IMR-90 (cell line): ENCODE measurements at regions not wholly inside any gene's neighbourhood (a gene's known extent, or its start where the extent isn't known, plus 50 kb on each side); places are given as distances from the start of the nearest gene placed in this dataset.

Experiments
- ATAC-seq: fragments of 200-7000 bp; cut with Tn5 transposase; 2 replicates; pipeline ENCODE4 v1.9.1; 2020; ENCODE audit warnings: low read depth, mild to moderate bottlenecking, moderate library complexity
- BruUV-seq: library from RNA; stranded (reverse); fragments of 400-500 nt; replicated peaks from 2 replicates; lab custom pipeline; 2021; lab: Mats Ljungman, UMichigan
- CTCF ChIA-PET: fragments of 300-600 bp; formaldehyde crosslinking; extraction: SDS; loops from one replicate; lab custom pipeline; 2021; ENCODE audit warnings: antibody characterized with exemption; lab: Yijun Ruan, JAX
- POLR2A ChIA-PET: fragments of 300-600 bp; sonication (Branson Sonifier 250); formaldehyde crosslinking; loops from one replicate; lab custom pipeline; 2022; ENCODE audit warnings: antibody characterized with exemption; ENCODE audit not compliant: unreplicated experiment; lab: Charles Lee
- DNase-seq: peaks from one replicate; pipeline ENCODE4 v3.0.0; 2013
- H2AFZ ChIP-seq: replicated peaks from 2 replicates; pipeline ENCODE3; 2013; ENCODE audit warnings: low read length, mild to moderate bottlenecking; ENCODE audit not compliant: poor library complexity
- H2AK5ac ChIP-seq: 2 replicates; pipeline ENCODE4 v1.6.1; 2013; ENCODE audit warnings: low read depth, low read length, inconsistent platforms
- H2AK9ac ChIP-seq: replicated peaks from 2 replicates; pipeline ENCODE3; 2013; ENCODE audit warnings: mild to moderate bottlenecking, low read depth, low read length, moderate library complexity; ENCODE audit not compliant: poor library complexity
- H2BK120ac ChIP-seq: 2 replicates; pipeline ENCODE4 v1.6.1; 2013; ENCODE audit warnings: low read depth, low read length, inconsistent platforms
- H2BK15ac ChIP-seq: 3 replicates; pipeline ENCODE4 v1.6.1; 2013; ENCODE audit warnings: low read depth, low read length, inconsistent platforms
- H2BK20ac ChIP-seq: 2 replicates; pipeline ENCODE4 v1.6.1; 2013; ENCODE audit warnings: low read depth, mild to moderate bottlenecking, inconsistent platforms, low read length, moderate library complexity
- H2BK5ac ChIP-seq: 2 replicates; pipeline ENCODE4 v1.6.1; 2013; ENCODE audit warnings: mild to moderate bottlenecking, low read depth, low read length, inconsistent platforms; ENCODE audit not compliant: poor library complexity, severe bottlenecking
- H3K14ac ChIP-seq: replicated peaks from 2 replicates; pipeline ENCODE4 v1.6.1; 2013; ENCODE audit warnings: low read depth, low read length, inconsistent platforms
- H3K18ac ChIP-seq: 2 replicates; pipeline ENCODE4 v1.6.1; 2013; ENCODE audit warnings: low read depth, low read length, control low read depth
- H3K23ac ChIP-seq: 2 replicates; pipeline ENCODE4 v1.6.1; 2013; ENCODE audit warnings: low read depth, low read length, inconsistent platforms
- H3K27ac ChIP-seq: 2 replicates; pipeline ENCODE4 v1.5.1; 2013; ENCODE audit warnings: mild to moderate bottlenecking, control low read depth, low read length; ENCODE audit not compliant: insufficient read depth
- H3K27me3 ChIP-seq: 2 replicates; pipeline ENCODE4 v1.6.1; 2013; ENCODE audit warnings: low read length; ENCODE audit not compliant: control insufficient read depth, insufficient read depth
- H3K36me3 ChIP-seq: 2 replicates; pipeline ENCODE4 v1.6.1; 2013; ENCODE audit warnings: low read length, mixed read lengths; ENCODE audit not compliant: control insufficient read depth, insufficient read depth
- H3K4ac ChIP-seq: 2 replicates; pipeline ENCODE4 v1.6.1; 2013; ENCODE audit warnings: low read depth, low read length, inconsistent platforms
- H3K4me1 ChIP-seq: 2 replicates; pipeline ENCODE4 v1.6.1; 2013; ENCODE audit warnings: low read length, mixed read lengths; ENCODE audit not compliant: control insufficient read depth, insufficient read depth
- H3K4me2 ChIP-seq: 2 replicates; pipeline ENCODE4 v1.6.1; 2013; ENCODE audit warnings: low read depth, mild to moderate bottlenecking, control low read depth, low read length, moderate library complexity
- H3K4me3 ChIP-seq: 2 replicates; pipeline ENCODE4 v1.5.1; 2013; ENCODE audit warnings: low read depth, mild to moderate bottlenecking, control low read depth, low read length, moderate library complexity; ENCODE audit not compliant: insufficient read depth
- H3K56ac ChIP-seq: 2 replicates; pipeline ENCODE4 v1.6.1; 2013; ENCODE audit warnings: low read length, inconsistent platforms; ENCODE audit not compliant: insufficient read depth; ENCODE audit errors: extremely low read depth
- H3K79me1 ChIP-seq, 2 experiments: 2 replicates each; pipeline ENCODE4 v1.6.1; 2013; ENCODE audit warnings: low read length in 2 of 2, inconsistent platforms in 1 of 2, low read depth in 1 of 2
- H3K9ac ChIP-seq: 2 replicates; pipeline ENCODE4 v1.6.1; 2013; ENCODE audit warnings: low read depth, low read length, control low read depth
- H3K9me1 ChIP-seq: 2 replicates; pipeline ENCODE4 v1.6.1; 2013; ENCODE audit warnings: low read length, inconsistent platforms; ENCODE audit not compliant: insufficient read depth
- H3K9me3 ChIP-seq: 2 replicates; pipeline ENCODE4 v1.6.1; 2013; ENCODE audit warnings: low read length; ENCODE audit not compliant: control insufficient read depth, insufficient read depth
- H4K20me1 ChIP-seq: 2 replicates; pipeline ENCODE4 v1.6.1; 2013; ENCODE audit warnings: low read length, inconsistent platforms; ENCODE audit not compliant: insufficient read depth
- H4K5ac ChIP-seq: 2 replicates; pipeline ENCODE4 v1.6.1; 2013; ENCODE audit warnings: mild to moderate bottlenecking, low read depth, low read length, control low read depth
- H4K8ac ChIP-seq, 2 experiments: 2 replicates each; pipeline ENCODE4 v1.6.1; 2013; ENCODE audit warnings: low read depth in 2 of 2, low read length in 2 of 2, control low read depth in 1 of 2, inconsistent platforms in 1 of 2
- H4K91ac ChIP-seq: 2 replicates; pipeline ENCODE4 v1.6.1; 2013; ENCODE audit warnings: low read depth, low read length, inconsistent platforms; ENCODE audit not compliant: insufficient read depth
- CHD1 ChIP-seq: IDR thresholded peaks from 2 replicates; pipeline ENCODE4 v1.6.1; 2012; ENCODE audit warnings: low read depth, low read length, improper control_type of control experiment
- FOS ChIP-seq: fragments of 150-350 bp; IDR thresholded peaks from 2 replicates; pipeline ENCODE4 v1.6.1; 2016; ENCODE audit warnings: low read depth, low read length
- MAZ ChIP-seq: IDR thresholded peaks from 2 replicates; pipeline ENCODE4 v1.6.1; 2012; ENCODE audit warnings: low read depth, mild to moderate bottlenecking, low read length, improper control_type of control experiment, moderate library complexity, borderline replicate concordance
- RAD21 ChIP-seq: IDR thresholded peaks from 2 replicates; pipeline ENCODE4 v1.6.1; 2012; ENCODE audit warnings: low read length, improper control_type of control experiment
- RCOR1 ChIP-seq: IDR thresholded peaks from 2 replicates; pipeline ENCODE4 v1.6.1; 2012; ENCODE audit warnings: mild to moderate bottlenecking, low read length, improper control_type of control experiment; ENCODE audit not compliant: insufficient replicate concordance
- SMC3 ChIP-seq: fragments of 150-350 bp; IDR thresholded peaks from 2 replicates; pipeline ENCODE4 v1.6.1; 2016; ENCODE audit warnings: low read depth, mild to moderate bottlenecking, antibody characterized with exemption, low read length, moderate library complexity
- WGBS, 2 experiments: methylation state at CpG; one replicate each; pipeline versions ENCODE4 v1.1.5 to v1.1.7; 2013; ENCODE audit warnings: missing lambda C conversion rate in 2 of 2; ENCODE audit not compliant: insufficient read length in 1 of 2; ENCODE audit errors: extremely low coverage in 2 of 2; 5-methylcytosine and 5-hydroxymethylcytosine counted together
- dilution Hi-C: fragments of 300-500 bp; cut with HindIII; formaldehyde crosslinking; loops from one replicate; pipeline ENCODE4 v1.14.3; 2018; ENCODE audit warnings: low sequenced_read_pairs; ENCODE audit not compliant: unreplicated experiment
- in situ Hi-C: fragments of 300-500 bp; cut with MboI; formaldehyde crosslinking; loops from 3 replicates; pipeline ENCODE4 v1.14.3; 2019; ENCODE audit warnings: low sequenced_read_pairs, inconsistent platforms, mixed read lengths
- intact Hi-C: fragments of 100-400 bp; cut with micrococcal nuclease; formaldehyde crosslinking; loops from 2 replicates; pipeline ENCODE4 v1.10.0; 2022
- TF ChIP-seq, protein P1 (sequence below): fragments of 150-350 bp; IDR thresholded peaks from 2 replicates; pipeline ENCODE4 v1.6.1; 2016; ENCODE audit warnings: low read depth, mild to moderate bottlenecking, low read length, moderate library complexity, borderline replicate concordance

DNA sequence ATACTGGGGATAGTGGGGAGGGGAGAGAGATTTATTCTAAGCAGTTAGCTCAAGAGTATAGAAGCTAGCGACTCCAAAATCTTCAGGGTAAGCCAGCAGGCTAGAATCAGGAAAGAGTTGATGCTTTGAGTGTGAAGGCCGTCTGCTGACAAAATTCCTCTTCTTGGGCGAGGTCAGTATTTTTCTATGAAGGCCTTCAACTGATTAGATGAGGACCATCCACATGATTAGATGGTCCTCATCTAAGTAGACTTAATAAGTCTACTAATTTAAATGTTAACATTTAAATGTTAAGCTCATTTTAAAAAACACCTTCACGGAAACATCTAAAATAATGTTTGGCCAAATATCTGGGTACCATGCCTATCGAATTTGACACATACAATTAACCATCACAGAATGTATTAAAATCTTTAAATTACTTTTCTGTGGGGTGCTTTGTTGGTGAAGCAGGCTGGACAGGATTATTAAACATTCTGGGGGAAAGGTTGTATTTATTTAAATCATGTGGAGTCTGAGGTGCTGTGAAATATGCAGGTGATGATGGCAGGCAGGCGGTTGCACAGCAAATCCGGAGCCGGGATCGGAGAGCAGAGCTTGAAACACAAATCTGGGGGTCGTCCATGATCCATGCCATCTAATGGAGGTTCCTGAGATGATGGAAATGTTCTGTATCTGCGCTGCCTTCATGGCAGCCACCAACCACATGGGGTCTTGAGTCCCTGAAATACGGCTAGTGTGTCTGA, 49.8 kb upstream of the ADORA2B start:
- Histone ChIP-seq H2AFZ (no peak overlapping the region), H4K5ac (no peak overlapping the region), H3K27me3 (no peaks in the 10 kb centered on the region), H4K8ac (no peak overlapping the region), H3K4me1 (peaks cover 4% of the 10 kb centered on the region), H3K14ac (no peak overlapping the region), H3K4ac (no peak overlapping the region), H3K4me3 (no peak overlapping the region), H4K20me1 (no peaks in the 10 kb centered on the region), H3K18ac (no peak overlapping the region), H3K4me2 (no peak overlapping the region), H2BK5ac (no peak overlapping the region), H2BK15ac (no peak overlapping the region), H3K9me3 (no peaks in the 10 kb centered on the region), H3K79me1 (no peaks in the 10 kb centered on the region), H2BK20ac (no peak overlapping the region), H3K27ac (no peak overlapping the region), H4K91ac (no peak overlapping the region), H3K23ac (no peak overlapping the region), H2BK120ac (no peak overlapping the region), H2AK9ac (peak overlapping the region; percentile 72), H3K56ac (no peak overlapping the region), H2AK5ac (no peak overlapping the region), H3K9me1 (peaks cover 5% of the 10 kb centered on the region; the same call in 1 of the 2 replicates), H3K9ac (no peak overlapping the region), H3K36me3 (no peaks in the 10 kb centered on the region)
- in situ Hi-C loops (no loop called here), intact Hi-C loops (no loop called here), dilution Hi-C loops (no loop called here)
- ChIA-PET POLR2A (no interaction called here), CTCF (no interaction called here)
- TF ChIP-seq, protein P1, sequence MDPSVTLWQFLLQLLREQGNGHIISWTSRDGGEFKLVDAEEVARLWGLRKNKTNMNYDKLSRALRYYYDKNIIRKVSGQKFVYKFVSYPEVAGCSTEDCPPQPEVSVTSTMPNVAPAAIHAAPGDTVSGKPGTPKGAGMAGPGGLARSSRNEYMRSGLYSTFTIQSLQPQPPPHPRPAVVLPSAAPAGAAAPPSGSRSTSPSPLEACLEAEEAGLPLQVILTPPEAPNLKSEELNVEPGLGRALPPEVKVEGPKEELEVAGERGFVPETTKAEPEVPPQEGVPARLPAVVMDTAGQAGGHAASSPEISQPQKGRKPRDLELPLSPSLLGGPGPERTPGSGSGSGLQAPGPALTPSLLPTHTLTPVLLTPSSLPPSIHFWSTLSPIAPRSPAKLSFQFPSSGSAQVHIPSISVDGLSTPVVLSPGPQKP, result no peak
- TF ChIP-seq CHD1 (no peak), FOS (no peak), MAZ (no peak), SMC3 (no peak), RAD21 (no peak), RCOR1 (no peak)
- DNase-seq, result no peak
- WGBS, 2 experiments, result no CpG with 5 or more reads among the region's 12 CpGs
- no TSS peak for BruUV-seq
- ATAC-seq, result no peak
